SK-N-SH treated with all-trans-retinoic acid at 6 μM for 48 hours (cell line): ENCODE measurements at regions not wholly inside any gene's neighbourhood (a gene's known extent, or its start where the extent isn't known, plus 50 kb on each side); places are given as distances from the start of the nearest gene placed in this dataset.

Experiments used
- ARNTL ChIP-seq: fragments of 450-650 bp; formaldehyde crosslinking; IDR thresholded peaks from 2 replicates; pipeline ENCODE4 v1.5.0; 2020; ENCODE audit warnings: low read depth, mild to moderate bottlenecking, moderate library complexity, borderline replicate concordance
- CSDC2 ChIP-seq: fragments of 250-450 bp; sonication (Bioruptor Pico); IDR thresholded peaks from 2 replicates; pipeline ENCODE4 v1.5.0; 2020; ENCODE audit warnings: mild to moderate bottlenecking, moderate library complexity
- ESRRG ChIP-seq: fragments of 250-450 bp; sonication (Bioruptor Pico); IDR thresholded peaks from 2 replicates; pipeline ENCODE4 v1.6.1; 2021; ENCODE audit warnings: mild to moderate bottlenecking
- OSR1 ChIP-seq: fragments of 250-450 bp; sonication (Bioruptor Pico); IDR thresholded peaks from 2 replicates; pipeline ENCODE4 v1.8.0; 2022; ENCODE audit warnings: moderate library complexity, mild to moderate bottlenecking, inconsistent platforms
- TOX ChIP-seq: fragments of 250-450 bp; sonication (Bioruptor Pico); IDR thresholded peaks from 2 replicates; pipeline ENCODE4 v1.8.0; 2021; ENCODE audit warnings: mild to moderate bottlenecking, moderate library complexity, borderline replicate concordance
- ZC3H10 ChIP-seq: fragments of 250-450 bp; sonication (Bioruptor Pico); IDR thresholded peaks from 2 replicates; pipeline ENCODE4 v1.5.1; 2021; ENCODE audit warnings: mild to moderate bottlenecking, moderate library complexity
- ZFP3 ChIP-seq: fragments of 250-450 bp; sonication (Bioruptor Pico); IDR thresholded peaks from 2 replicates; pipeline ENCODE4 v1.5.0; 2020; ENCODE audit warnings: mild to moderate bottlenecking, moderate library complexity
- ZFP30 ChIP-seq: fragments of 450-650 bp; formaldehyde crosslinking; IDR thresholded peaks from 2 replicates; pipeline ENCODE4 v1.5.0; 2022; ENCODE audit warnings: mild to moderate bottlenecking, moderate library complexity
- ZNF70 ChIP-seq: fragments of 450-650 bp; formaldehyde crosslinking; IDR thresholded peaks from 2 replicates; pipeline ENCODE4 v1.5.0; 2020; ENCODE audit warnings: mild to moderate bottlenecking, moderate library complexity
- TF ChIP-seq, protein P1 (sequence below): fragments of 250-450 bp; sonication (Bioruptor Pico); IDR thresholded peaks from 2 replicates; pipeline ENCODE4 v1.5.1; 2021; ENCODE audit warnings: mild to moderate bottlenecking, moderate library complexity
- TF ChIP-seq, protein P2 (sequence below): fragments of 250-450 bp; sonication (Bioruptor Pico); IDR thresholded peaks from 2 replicates; pipeline ENCODE4 v1.8.0; 2021; ENCODE audit warnings: low read depth, mild to moderate bottlenecking, moderate library complexity, borderline replicate concordance

DNA sequence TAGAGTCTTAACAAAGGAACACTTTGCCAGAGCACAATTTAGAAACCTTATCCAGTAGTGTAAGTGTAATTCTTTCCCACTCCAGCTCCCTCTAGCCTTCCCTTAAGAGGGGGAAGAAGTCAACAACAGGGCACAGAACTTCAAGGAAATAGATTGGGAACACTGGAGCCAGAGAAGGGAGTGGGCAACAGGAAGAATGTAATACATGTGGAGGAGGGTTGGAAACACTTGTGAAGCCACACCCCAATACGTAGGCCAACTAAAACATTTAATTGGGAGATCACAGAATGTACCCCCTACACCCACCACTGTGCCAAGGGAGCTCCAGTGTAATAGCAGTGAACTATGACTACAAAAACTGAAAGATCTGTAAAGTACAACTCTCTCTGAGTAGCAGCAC is 735.7 kb upstream of the HS3ST5 start:
- TF ChIP-seq ZNF70 (CRISPR knock-in tag) (no peak), ARNTL (CRISPR knock-in tag) (no peak), ZC3H10 (CRISPR knock-in tag) (no peak), CSDC2 (CRISPR knock-in tag) (no peak), TOX (no peak), ZFP30 (CRISPR knock-in tag) (no peak), ESRRG (CRISPR knock-in tag) (no peak), OSR1 (CRISPR knock-in tag) (no peak), ZFP3 (CRISPR knock-in tag) (no peak)
- TF ChIP-seq, protein P1, sequence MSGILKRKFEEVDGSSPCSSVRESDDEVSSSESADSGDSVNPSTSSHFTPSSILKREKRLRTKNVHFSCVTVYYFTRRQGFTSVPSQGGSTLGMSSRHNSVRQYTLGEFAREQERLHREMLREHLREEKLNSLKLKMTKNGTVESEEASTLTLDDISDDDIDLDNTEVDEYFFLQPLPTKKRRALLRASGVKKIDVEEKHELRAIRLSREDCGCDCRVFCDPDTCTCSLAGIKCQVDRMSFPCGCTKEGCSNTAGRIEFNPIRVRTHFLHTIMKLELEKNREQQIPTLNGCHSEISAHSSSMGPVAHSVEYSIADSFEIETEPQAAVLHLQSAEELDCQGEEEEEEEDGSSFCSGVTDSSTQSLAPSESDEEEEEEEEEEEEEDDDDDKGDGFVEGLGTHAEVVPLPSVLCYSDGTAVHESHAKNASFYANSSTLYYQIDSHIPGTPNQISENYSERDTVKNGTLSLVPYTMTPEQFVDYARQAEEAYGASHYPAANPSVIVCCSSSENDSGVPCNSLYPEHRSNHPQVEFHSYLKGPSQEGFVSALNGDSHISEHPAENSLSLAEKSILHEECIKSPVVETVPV (CRISPR knock-in tag): no peak
- TF ChIP-seq, protein P2, sequence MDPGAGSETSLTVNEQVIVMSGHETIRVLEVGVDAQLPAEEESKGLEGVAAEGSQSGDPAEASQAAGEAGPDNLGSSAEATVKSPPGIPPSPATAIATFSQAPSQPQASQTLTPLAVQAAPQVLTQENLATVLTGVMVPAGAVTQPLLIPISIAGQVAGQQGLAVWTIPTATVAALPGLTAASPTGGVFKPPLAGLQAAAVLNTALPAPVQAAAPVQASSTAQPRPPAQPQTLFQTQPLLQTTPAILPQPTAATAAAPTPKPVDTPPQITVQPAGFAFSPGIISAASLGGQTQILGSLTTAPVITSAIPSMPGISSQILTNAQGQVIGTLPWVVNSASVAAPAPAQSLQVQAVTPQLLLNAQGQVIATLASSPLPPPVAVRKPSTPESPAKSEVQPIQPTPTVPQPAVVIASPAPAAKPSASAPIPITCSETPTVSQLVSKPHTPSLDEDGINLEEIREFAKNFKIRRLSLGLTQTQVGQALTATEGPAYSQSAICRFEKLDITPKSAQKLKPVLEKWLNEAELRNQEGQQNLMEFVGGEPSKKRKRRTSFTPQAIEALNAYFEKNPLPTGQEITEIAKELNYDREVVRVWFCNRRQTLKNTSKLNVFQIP (CRISPR knock-in tag): no peak
